ENCODE measurements at regions not wholly inside any gene's neighbourhood (a gene's known extent, or its start where the extent isn't known, plus 50 kb on each side); places are given as distances from the start of the nearest gene placed in this dataset.

DNA sequence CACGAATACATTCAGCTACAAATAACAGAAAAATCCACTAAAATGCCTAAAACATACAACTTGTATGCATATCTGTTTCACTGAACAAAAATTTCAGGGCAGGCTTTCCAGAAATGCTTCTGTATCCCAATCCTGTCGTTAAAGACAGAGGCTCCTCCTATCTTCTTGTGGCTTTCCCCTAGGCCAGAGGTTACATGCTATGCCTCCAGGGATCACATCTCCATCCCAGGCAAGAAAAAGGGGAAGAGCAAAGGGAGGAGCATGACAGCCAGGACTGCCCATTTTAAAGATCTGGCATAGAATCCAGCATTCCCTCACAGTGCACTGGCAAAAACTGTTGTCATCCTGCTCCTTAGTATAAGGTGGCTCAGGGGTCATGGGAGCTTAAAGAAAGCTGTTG lies 268.7 kb upstream of the SETBP1 start:
- TF ChIP-seq, protein P1, sequence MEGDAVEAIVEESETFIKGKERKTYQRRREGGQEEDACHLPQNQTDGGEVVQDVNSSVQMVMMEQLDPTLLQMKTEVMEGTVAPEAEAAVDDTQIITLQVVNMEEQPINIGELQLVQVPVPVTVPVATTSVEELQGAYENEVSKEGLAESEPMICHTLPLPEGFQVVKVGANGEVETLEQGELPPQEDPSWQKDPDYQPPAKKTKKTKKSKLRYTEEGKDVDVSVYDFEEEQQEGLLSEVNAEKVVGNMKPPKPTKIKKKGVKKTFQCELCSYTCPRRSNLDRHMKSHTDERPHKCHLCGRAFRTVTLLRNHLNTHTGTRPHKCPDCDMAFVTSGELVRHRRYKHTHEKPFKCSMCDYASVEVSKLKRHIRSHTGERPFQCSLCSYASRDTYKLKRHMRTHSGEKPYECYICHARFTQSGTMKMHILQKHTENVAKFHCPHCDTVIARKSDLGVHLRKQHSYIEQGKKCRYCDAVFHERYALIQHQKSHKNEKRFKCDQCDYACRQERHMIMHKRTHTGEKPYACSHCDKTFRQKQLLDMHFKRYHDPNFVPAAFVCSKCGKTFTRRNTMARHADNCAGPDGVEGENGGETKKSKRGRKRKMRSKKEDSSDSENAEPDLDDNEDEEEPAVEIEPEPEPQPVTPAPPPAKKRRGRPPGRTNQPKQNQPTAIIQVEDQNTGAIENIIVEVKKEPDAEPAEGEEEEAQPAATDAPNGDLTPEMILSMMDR (IDR thresholded peaks at IDR 0.05) = no peak
- TF ChIP-seq, protein P2, sequence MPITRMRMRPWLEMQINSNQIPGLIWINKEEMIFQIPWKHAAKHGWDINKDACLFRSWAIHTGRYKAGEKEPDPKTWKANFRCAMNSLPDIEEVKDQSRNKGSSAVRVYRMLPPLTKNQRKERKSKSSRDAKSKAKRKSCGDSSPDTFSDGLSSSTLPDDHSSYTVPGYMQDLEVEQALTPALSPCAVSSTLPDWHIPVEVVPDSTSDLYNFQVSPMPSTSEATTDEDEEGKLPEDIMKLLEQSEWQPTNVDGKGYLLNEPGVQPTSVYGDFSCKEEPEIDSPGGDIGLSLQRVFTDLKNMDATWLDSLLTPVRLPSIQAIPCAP (CRISPR knock-in tag; IDR thresholded peaks at IDR 0.05) = no peak
